Cardiac fibroblast (primary cell): ENCODE measurements at regions not wholly inside any gene's neighbourhood (a gene's known extent, or its start where the extent isn't known, plus 50 kb on each side); places are given as distances from the start of the nearest gene placed in this dataset.

ENCODE experiments used
- DNase-seq, 2 donors: peaks; one replicate each; pipeline versions ENCODE4 v3.0.0 to v3.0.0-alpha.2; 2010; ENCODE audit warnings: low read depth in 2 of 2
- H3K4me3 ChIP-seq, 2 donors: replicated peaks in 1 of 2; 1 replicate in 1 of 2; 2 replicates in 1 of 2; pipeline ENCODE4 v1.5.1; 2011; ENCODE audit warnings: low read depth in 2 of 2, low read length in 2 of 2, mild to moderate bottlenecking in 2 of 2, moderate library complexity in 1 of 2
- TF ChIP-seq, protein P1 (sequence below): IDR thresholded peaks from one replicate; pipeline ENCODE4 v1.5.1; 2011; ENCODE audit warnings: low read depth, mild to moderate bottlenecking, low read length, inconsistent platforms

DNA sequence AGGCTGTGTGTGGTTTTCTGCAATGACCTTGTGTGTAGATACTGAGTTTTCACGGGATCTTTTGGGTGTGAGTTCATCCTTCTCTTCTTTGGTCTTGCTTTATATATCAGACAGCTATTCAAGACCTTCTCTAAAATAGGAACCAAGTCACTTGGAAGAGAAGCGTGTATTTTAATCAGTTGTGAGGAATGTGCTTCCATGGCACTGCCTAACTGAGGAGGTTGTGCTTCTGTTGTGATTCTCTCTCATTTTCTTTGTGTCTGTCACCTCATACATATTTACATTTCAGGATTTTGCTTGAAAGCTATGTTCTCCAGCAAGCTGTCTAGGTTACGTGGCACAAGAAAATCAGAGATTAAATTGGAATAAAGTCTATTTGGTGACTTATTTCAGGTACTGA is 428.7 kb downstream of the QKI start:
- no peak overlapping the region for H3K4me3 ChIP-seq
- TF ChIP-seq, protein P1, sequence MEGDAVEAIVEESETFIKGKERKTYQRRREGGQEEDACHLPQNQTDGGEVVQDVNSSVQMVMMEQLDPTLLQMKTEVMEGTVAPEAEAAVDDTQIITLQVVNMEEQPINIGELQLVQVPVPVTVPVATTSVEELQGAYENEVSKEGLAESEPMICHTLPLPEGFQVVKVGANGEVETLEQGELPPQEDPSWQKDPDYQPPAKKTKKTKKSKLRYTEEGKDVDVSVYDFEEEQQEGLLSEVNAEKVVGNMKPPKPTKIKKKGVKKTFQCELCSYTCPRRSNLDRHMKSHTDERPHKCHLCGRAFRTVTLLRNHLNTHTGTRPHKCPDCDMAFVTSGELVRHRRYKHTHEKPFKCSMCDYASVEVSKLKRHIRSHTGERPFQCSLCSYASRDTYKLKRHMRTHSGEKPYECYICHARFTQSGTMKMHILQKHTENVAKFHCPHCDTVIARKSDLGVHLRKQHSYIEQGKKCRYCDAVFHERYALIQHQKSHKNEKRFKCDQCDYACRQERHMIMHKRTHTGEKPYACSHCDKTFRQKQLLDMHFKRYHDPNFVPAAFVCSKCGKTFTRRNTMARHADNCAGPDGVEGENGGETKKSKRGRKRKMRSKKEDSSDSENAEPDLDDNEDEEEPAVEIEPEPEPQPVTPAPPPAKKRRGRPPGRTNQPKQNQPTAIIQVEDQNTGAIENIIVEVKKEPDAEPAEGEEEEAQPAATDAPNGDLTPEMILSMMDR: no peak
- no peak for DNase-seq

DNA sequence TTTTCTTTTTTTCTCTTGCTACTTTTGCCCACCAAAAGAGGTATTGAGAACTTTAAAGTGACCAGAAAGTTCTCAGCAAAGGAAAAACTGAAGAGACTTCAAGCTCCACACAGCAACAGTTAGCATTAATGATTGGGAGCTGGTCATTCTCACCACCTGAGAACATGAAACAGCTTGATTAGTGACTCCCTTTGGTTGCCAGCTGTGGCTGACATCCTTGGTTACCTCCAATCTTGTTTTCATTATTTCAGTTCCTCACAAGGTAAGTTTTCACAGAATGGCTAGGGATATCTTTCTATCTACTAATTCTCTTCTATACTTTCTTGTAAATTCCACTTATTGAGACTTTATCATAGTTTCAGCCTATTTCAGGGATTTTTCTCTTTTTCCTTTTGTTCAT is 427.9 kb downstream of the QKI start:
- no peak for DNase-seq

DNA sequence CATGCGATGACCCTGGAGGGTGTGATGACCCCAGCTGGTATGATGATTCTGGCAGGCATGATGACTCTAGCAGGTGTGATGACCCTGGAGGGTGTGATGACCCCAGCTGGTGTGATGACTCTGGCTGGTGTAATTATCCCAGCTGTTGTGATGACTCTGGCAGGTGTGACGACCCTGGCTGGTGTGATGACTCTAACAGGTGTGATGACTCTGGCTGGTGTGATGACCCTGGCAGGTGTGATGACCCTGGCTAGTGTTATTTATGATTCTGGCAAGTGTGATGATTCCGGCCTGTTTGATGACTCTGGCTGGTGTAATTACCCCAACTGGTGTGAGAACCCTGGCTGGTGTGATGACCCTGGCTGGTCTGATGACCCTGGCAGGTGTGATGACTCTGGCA is 427.2 kb downstream of the QKI start:
- no peak overlapping the region for H3K4me3 ChIP-seq
- TF ChIP-seq, protein P1: no peak
- no peak for DNase-seq

More for the DNA sequence above, 427.9 kb downstream of the QKI start:
- no peak overlapping the region for H3K4me3 ChIP-seq
- TF ChIP-seq, protein P1: no peak

DNA sequence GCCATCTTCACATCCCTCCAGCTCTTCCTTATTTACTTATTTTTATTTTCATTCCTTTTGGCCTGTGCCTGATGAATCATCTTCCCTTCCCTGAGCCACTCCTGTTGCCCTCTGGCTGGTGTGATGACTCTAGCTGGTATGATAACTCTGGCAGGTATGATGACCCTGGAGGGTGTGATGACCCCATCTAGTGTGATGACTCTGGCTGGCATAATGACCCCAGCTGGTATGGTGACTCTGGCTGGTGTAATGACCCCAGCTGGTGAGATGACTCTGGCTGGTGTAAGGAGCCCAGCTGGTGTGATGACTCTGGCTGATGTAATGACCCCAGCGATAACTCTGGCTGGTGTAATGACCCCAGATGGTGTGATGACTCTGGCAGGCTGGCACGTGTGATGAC is 426.8 kb downstream of the QKI start:
- TF ChIP-seq, protein P1: no peak
- no peak overlapping the region for H3K4me3 ChIP-seq
- no peak for DNase-seq

DNA sequence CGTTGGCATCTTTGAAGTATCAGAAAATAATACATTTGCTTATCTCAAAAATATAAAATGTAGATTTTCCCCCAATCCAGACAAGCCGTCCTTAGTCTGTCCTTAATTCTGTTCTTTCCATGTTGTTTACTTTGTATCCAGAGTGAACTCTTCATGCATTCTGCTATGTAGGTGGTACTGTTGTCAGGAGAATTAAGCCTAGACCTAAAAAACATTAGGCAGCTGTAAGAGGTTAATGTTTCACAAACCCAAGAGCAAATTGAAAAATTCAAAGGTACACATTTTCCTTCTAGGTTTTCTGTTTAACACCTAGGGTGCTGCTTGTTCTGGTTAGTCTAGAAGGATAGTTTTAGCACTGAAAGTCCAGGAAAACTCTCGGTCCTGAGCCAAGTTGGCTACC is 426.4 kb downstream of the QKI start:
- TF ChIP-seq, protein P1: no peak
- no peak for DNase-seq
- H3K4me3 ChIP-seq: no peak overlapping the region

DNA sequence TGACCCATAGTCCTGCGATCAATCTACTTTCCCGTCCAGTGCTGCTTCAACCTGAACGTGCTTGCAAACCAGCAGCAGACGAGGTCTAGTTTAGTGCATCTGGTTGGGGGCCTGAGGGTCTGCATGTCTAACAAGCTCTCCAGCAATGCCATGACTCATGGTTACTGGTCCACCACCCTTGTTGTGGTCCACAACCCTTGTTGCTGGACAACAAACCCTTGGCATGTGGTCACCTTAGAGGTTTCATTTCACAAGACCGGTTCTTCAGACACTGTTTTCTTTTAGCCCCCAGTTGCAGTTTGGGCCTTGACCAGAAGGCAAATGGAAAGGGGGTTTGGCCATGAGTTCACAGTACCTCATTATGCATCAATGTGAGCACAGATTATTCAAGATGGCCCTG is 424.8 kb downstream of the QKI start:
- TF ChIP-seq, protein P1: no peak
- no peak for DNase-seq
- no peak overlapping the region for H3K4me3 ChIP-seq

DNA sequence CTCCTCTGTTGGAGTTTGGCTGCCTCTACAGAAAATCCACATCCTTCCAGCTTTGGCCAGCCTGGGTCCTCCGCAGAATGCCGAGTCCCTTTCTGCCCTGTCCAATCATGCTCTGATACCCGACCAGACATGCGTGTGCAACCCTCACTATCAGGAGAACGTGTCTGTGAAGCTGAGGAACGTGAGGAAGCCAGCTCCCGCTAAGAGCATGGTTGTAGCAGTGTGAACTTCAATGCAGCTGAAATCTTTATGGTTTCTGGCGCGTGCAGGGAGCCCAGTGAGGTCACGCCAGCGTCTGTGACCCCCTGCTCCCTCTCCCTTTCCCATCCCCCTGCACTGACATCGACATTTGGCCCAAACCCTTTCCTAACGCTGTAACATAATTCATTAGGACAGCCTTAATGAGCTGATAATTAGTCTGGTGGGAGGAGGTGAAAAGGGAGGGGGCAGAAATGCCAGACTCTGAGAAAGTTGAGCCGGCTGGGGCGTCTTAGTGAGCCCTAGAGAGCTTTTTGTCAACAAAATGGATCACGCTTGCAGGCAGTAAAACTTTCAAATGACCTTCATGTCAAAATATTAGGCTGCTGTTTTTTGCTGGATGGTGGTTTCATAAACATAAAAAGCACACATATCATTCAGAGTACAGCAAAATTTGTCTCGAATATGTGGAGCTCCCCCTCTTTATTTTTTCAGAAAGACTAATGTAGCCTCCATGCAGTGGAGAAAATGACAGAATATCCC is 423.3 kb downstream of the QKI start:
- TF ChIP-seq, protein P1: no peak
- DNase-seq: no peak
- no peak overlapping the region for H3K4me3 ChIP-seq
